HG03354 (cell line): ENCODE measurements at regions not wholly inside any gene's neighbourhood (a gene's known extent, or its start where the extent isn't known, plus 50 kb on each side); places are given as distances from the start of the nearest gene placed in this dataset.

Source experiments
- ATAC-seq: cut with Tn5 transposase; IDR thresholded peaks from one replicate; pipeline ENCODE4 v1.9.1; 2021; ENCODE audit warnings: mild to moderate bottlenecking; ENCODE audit not compliant: unreplicated experiment, poor library complexity, severe bottlenecking

DNA sequence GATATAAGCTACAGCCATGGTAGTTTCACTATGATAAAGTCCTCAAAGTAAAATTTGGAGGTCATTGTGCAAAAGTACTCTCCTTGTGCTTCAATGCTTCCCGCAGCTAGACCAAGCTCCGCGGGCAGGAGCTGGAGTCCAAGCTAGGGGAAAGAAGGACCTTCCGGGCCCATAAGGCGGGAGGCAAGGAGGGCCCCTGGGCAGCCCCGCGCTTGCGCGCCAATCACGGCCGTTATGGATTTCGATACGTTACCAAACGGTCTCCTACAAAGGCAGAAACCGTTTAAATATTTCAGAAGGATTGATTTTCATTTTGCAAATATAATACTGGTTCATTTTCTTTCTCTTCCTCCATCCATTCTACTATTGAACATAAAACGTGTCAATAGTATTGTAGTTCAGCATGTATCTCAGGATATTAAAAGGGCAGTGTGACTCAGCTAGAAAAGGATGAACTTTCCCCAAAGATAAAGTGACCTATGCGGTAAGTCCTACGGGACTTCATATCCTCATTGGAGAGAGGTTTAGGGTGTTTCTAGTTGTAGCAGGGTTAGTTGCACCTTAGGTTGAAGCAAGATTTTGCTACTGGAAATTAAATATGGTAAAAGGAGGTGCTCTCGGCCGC is 128.0 kb downstream of the KIF20B start:
- no peak for ATAC-seq

GRCh38 chr10:89829887-89830269 is 128.5 kb downstream of the KIF20B start:
- ATAC-seq: no peak

GRCh38 chr10:89830624-89831023 is 129.2 kb downstream of the KIF20B start:
- no peak for ATAC-seq

DNA sequence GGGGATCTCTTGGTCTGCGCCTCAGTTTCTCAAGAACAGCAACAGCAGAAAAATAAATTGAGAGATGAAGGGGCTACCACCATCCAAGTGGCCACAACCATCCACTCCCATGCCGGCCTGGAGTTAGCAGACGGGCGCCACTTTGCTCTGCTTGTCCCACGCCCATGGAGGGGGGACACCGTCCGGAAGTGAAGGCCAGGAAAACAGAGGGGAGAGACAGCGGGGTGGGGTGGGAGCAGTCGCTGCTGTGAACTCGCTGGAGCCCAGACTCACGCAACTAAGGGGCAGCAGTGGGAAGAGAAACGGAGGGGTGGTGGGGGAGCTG is 135.4 kb downstream of the KIF20B start:
- no peak for ATAC-seq

DNA sequence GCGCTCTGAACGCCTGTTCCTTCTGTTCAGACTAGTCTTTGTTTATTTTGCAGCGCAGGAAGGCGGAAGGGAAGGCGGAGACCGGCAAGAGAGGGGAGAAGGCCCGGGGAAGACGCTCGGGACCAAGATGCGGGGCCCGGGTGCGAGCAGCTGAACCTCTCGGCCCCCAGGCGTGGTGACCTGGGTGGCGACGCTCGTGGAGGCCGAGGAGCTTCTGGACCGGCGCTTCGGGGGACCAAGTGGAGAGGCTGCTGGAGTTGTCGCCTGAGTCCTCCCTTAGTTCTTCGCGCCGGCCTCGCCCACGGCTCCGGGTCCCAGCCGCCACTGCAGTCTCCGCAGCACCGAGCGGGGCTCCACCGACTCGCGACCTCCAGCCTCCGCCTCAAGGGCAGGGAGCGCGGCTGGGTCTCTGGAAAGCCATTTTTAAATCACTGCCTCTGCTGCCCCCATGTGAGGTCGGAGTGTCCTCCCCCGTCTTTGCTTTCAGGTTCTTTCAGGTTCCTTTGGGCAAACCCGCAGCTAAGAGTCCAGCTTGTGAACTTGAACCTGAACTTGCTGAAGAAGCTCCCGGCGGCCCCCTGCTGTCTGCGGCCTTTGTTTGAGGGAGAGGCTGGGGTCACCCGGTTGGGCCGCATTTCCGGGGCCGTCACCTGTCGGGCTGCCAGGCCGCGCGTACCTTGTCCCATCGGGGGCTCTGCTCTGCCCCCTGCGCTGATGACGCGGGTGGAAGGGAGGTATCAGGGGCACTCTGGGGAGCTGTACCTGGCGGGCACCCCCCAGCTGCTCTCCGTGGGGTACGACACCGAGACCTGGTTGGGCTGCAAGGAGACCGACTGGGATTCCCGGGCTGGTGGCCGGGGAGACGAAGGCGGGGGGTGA is 136.0 kb downstream of the KIF20B start:
- ATAC-seq: peak; percentile 67

- ATAC-seq: peak; percentile 11
Measured at GRCh38 chr10:89838044-89838615, 136.7 kb downstream of the KIF20B start.

DNA sequence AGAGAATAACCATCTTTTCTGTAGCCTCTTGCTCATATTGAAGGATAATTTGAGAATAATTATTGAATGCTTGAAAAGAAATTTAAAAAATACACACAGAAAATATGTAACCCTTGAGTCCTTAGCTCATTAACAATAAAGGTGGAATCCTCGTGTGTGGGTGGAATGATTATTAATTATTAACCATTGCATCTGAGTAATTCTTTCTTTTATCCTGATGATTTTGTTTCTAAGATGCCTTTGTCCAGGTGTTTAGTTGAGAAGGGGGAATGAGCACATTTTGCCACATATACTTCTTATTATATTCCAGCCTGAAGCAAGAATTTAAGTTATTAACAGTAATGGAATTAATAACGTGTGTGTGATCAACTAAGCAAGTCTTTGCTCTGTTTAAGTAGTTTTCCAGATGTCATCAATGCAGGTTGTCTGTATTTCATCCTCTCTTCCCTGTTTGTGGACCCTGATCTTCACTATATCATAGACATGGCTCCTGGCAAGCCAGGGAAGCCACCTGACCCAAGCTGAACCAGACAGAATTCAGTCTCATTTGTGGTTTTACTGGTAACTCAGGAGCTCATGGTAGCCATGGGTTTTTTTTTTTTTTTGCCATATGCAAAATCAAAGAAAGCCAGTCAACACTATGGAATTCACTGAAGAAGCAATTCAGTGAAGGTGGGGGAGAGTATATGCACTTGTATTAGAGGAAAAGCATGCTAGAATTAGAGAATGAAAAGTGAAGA is 144.3 kb downstream of the KIF20B start:
- ATAC-seq: no peak

- ATAC-seq: no peak
Measured at GRCh38 chr10:89846281-89846630, 144.9 kb downstream of the KIF20B start.

- no peak for ATAC-seq
Measured at GRCh38 chr10:89846786-89847185, 145.4 kb downstream of the KIF20B start.

GRCh38 chr10:89852872-89853271 is 151.5 kb downstream of the KIF20B start:
- ATAC-seq: no peak

DNA sequence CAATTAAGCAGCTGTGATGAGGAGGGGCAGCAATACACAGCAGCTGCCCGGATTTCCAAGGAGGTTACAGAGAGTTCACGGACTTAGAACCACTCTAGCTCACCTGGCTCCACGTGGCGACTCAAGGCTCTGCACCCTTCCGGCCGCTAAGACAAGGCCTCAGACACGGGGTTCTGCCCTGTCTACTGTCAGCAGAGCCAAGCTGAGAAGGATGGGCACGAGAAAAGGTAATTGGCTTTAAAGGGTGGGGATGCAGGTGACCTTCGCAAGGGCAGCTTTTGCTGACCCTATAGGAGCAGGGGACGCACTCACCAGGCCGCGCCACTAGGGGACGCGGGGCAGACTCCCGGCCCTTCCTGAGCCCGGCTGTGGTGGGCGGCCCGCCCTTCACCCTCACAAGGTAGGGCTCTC is 152.4 kb downstream of the KIF20B start:
- ATAC-seq: no peak

- ATAC-seq: no peak
Measured at GRCh38 chr10:89857431-89858042, 156.1 kb downstream of the KIF20B start.

DNA sequence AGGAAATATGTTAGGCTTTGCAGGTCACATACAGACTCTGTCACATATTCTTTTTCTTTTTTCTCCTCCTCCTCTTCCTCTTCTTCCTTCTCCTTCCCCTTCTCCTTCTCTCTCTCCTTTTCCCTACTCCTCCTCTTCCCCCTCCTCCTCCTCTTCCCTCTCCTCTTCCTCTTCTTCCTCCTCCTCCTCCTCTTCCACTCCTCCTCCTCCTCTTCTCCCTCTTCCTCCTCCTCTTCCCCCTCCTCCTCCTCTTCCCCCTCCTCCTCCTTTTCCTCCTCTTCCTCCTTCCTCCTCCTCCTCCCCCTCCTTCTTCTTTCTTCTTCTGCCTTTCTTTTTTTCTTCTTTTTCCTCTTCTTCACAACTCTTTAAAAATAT is 159.8 kb downstream of the KIF20B start:
- no peak for ATAC-seq

DNA sequence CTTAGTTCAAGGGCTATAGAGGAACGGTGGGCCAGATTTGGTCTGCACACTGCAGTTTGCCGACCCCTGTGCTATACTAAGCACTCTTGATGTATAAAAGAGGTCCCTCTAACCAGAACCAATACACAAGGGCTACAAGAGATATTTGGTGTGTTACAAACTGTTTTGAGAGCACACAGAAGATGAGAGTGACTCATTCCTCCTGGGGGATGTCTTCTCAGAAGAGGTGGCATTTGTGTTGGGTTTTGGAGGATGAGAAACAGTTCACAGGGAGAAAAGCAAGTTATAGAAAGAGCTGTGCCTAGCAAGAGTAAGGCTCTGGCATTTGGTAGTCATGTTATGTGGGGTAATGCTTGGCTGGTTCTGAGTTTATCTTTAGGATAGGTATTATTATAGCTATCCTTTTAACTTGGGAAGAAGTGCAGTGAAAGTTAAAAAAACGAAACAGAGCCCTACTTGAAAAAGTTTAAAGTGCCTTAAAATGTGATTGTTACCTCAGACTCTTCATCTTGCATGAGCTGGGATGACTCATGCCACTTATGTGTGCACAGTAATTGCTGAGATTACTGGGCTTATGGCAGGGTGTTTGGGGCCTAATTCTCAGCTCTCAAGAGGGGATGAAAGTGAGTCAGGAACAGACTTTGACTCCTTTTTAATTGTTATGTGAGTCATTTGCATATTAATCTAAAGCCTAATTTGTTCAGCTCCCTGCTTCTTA is 160.4 kb downstream of the KIF20B start:
- peak; percentile 58 for ATAC-seq

GRCh38 chr10:89867964-89868363 is 166.6 kb downstream of the KIF20B start:
- no peak for ATAC-seq

GRCh38 chr10:89869180-89869579 is 167.8 kb downstream of the KIF20B start:
- no peak for ATAC-seq

GRCh38 chr10:89869592-89870156 is 168.3 kb downstream of the KIF20B start:
- ATAC-seq: no peak

GRCh38 chr10:89870936-89871335 is 169.5 kb downstream of the KIF20B start:
- ATAC-seq: no peak

DNA sequence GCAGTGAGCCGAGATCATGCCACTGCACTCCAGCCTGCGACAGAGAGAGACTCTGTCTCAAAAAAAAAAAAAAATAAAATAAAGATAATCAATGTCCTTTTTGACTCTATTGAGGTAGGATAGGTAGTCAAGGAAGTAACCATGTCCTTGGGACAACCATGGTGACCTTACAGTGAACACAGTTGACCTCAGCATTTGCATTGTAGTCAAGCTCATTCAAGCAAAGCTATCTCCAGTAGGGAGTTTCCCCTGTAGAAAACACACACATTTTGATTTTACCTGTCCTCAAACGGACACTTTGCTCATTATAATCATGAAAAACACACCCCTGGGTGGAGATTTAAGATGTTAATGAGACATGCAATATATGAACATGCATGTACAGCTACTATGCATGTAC is 171.7 kb downstream of the KIF20B start:
- peak; percentile 90 for ATAC-seq
